ENCODE measurements at regions not wholly inside any gene's neighbourhood (a gene's known extent, or its start where the extent isn't known, plus 50 kb on each side); places are given as distances from the start of the nearest gene placed in this dataset.

DNA sequence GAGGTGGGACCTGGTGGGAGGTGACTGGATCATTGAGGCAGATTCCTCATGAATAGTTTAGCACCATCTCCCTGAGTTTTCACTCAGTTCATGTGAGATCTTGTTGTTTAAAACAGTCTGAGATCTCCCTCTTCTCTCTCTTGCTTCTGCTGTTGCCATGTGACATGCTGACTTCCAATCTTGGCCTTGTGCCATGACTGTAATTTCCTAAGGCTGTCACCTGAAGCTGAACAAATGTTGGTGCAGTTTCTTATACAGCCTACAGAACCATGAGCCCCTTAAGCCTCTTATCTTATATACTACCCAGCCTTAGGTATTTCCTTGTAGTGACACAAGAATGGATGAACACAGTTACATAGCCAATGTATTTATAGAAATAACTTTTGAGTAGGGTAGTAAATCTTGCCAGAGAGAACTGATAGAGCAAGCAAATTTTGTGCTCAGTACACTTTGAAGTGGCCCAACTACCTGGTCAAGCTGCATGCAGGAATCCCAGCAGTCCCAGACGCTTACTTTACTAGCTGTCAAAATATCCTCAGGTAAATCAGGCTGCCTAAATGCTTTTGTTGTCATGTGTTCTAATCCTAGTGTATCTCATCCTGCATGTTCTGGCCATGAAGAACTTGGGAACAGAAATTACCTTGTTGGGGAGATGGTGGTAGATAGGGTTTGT, 445.6 kb upstream of the MIS18BP1 start:
- Histone ChIP-seq H3K27ac (no peak overlapping the region), H3K27me3 (ENCODE audit: control insufficient read depth, insufficient read depth, low read length) (no peaks in the 10 kb centered on the region)
- TF ChIP-seq, protein P1, sequence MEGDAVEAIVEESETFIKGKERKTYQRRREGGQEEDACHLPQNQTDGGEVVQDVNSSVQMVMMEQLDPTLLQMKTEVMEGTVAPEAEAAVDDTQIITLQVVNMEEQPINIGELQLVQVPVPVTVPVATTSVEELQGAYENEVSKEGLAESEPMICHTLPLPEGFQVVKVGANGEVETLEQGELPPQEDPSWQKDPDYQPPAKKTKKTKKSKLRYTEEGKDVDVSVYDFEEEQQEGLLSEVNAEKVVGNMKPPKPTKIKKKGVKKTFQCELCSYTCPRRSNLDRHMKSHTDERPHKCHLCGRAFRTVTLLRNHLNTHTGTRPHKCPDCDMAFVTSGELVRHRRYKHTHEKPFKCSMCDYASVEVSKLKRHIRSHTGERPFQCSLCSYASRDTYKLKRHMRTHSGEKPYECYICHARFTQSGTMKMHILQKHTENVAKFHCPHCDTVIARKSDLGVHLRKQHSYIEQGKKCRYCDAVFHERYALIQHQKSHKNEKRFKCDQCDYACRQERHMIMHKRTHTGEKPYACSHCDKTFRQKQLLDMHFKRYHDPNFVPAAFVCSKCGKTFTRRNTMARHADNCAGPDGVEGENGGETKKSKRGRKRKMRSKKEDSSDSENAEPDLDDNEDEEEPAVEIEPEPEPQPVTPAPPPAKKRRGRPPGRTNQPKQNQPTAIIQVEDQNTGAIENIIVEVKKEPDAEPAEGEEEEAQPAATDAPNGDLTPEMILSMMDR (IDR thresholded peaks at IDR 0.05) = no peak

DNA sequence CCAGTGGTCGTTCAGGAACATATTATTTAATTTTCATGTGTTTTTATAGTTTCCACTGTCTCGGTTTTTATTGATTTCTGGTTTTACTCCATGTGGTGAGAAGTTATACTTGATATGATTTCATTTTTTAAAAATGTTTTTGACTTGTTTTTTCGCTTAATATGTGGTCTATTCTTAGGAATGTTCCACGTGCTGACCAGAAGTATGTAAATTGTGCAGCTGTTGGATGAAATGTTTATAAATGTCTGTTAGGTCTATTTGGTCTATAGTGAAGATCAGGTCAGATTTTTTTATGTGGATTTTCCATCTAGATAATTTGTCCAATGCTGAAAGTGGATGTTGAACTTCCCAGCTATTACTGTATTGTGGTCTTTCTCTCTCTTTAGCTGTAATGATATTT, 433.8 kb upstream of the MIS18BP1 start:
- no peak overlapping the region for H3K27ac ChIP-seq
- TF ChIP-seq, protein P1 (IDR thresholded peaks at IDR 0.05) = no peak
- no peaks in the 10 kb centered on the region for H3K27me3 ChIP-seq (ENCODE audit: control insufficient read depth, insufficient read depth, low read length)
- no peaks in the 10 kb centered on the region for H3K4me1 ChIP-seq
- no peaks in the 10 kb centered on the region for H3K79me2 ChIP-seq
- H3K9me3 ChIP-seq (ENCODE audit: control insufficient read depth, low read length) = no peaks in the 10 kb centered on the region
- H3K4me2 ChIP-seq (ENCODE audit: low read length) = no peak overlapping the region
- no peak overlapping the region for H2AFZ ChIP-seq
- H3K4me3 ChIP-seq (ENCODE audit: low read depth, low read length) = no peak overlapping the region
- H3K36me3 ChIP-seq (ENCODE audit: control insufficient read depth, insufficient read depth, low read length) = no peaks in the 10 kb centered on the region
- no peak overlapping the region for H3K9ac ChIP-seq

More for the DNA sequence above, 445.6 kb upstream of the MIS18BP1 start:
- no peaks in the 10 kb centered on the region for H3K4me1 ChIP-seq
- H3K36me3 ChIP-seq (ENCODE audit: control insufficient read depth, insufficient read depth, low read length) = no peaks in the 10 kb centered on the region
- no peaks in the 10 kb centered on the region for H3K79me2 ChIP-seq
- H3K9me3 ChIP-seq (ENCODE audit: control insufficient read depth, low read length) = no peaks in the 10 kb centered on the region
- H2AFZ ChIP-seq = no peak overlapping the region
- H3K4me3 ChIP-seq (ENCODE audit: low read depth, low read length) = no peak overlapping the region
- H3K4me2 ChIP-seq (ENCODE audit: low read length) = no peak overlapping the region
- H3K9ac ChIP-seq = no peak overlapping the region

DNA sequence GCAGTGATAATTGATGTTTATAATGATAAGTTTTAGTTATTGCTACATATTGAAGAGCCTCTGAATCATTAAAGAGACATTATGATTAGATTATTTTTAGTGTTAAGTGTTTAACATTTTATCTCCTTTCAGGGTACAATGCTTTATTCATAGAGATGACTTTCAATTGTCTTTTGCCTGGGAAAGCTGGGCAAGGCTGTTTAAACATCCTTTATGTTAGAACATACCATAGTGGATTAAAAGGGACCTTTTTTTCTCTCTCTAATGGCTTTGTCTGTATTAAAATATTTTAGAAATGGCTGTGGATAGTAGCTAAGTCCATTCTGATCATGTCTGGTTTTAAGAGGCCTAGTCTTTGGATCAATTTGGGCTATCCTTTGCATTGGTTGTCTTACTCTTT, 427.5 kb upstream of the MIS18BP1 start:
- Histone ChIP-seq H2AFZ (no peak overlapping the region), H3K36me3 (ENCODE audit: control insufficient read depth, insufficient read depth, low read length) (no peaks in the 10 kb centered on the region), H3K4me2 (ENCODE audit: low read length) (no peak overlapping the region), H3K9ac (no peak overlapping the region), H3K27me3 (ENCODE audit: control insufficient read depth, insufficient read depth, low read length) (no peaks in the 10 kb centered on the region), H3K27ac (no peak overlapping the region), H3K4me1 (no peaks in the 10 kb centered on the region), H3K9me3 (ENCODE audit: control insufficient read depth, low read length) (no peaks in the 10 kb centered on the region), H3K79me2 (no peaks in the 10 kb centered on the region), H3K4me3 (ENCODE audit: low read depth, low read length) (no peak overlapping the region)
- TF ChIP-seq, protein P1 (IDR thresholded peaks at IDR 0.05) = no peak

DNA sequence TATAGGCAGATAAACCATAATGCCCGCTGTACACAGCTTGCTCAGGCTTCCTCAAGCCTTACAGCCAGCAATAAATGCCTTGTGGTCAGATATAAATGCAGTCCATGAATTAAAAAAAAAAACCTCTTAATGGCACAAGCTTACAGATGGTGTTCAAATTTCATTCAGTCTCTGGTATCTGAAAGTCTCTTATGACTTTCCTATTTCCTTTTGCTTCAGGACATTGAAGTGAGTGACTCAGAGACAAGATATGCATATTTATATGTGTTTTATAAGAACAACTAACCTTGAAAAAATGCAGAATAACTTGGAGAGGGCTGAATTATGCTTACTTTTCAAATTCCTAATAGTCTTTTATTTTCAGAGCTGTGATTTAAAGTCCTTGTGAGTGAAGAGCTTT, 426.9 kb upstream of the MIS18BP1 start:
- H2AFZ ChIP-seq = no peak overlapping the region
- no peaks in the 10 kb centered on the region for H3K79me2 ChIP-seq
- no peak overlapping the region for H3K4me3 ChIP-seq (ENCODE audit: low read depth, low read length)
- no peak overlapping the region for H3K9ac ChIP-seq
- H3K4me2 ChIP-seq (ENCODE audit: low read length) = no peak overlapping the region
- H3K36me3 ChIP-seq (ENCODE audit: control insufficient read depth, insufficient read depth, low read length) = no peaks in the 10 kb centered on the region
- no peaks in the 10 kb centered on the region for H3K9me3 ChIP-seq (ENCODE audit: control insufficient read depth, low read length)
- H3K4me1 ChIP-seq = no peaks in the 10 kb centered on the region
- no peaks in the 10 kb centered on the region for H3K27me3 ChIP-seq (ENCODE audit: control insufficient read depth, insufficient read depth, low read length)
- TF ChIP-seq, protein P1 (IDR thresholded peaks at IDR 0.05) = no peak
- no peak overlapping the region for H3K27ac ChIP-seq

DNA sequence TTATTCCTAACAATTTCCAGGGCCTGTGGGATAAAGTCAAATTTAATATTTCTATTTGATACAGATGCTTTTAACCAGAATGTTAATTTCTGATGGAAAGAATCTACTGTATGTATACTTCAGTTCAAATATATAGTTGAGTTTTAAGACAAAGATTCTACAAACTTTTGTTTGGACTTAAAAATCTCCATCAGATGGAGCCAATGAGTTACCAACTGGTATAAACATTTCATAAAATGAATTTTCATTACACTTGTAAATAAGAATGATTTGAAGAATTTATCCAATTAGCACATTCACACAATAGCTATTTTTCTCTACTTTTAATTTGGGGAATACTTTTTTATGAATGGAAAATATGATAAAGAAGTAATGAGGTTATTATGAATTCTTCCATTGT, 425.2 kb upstream of the MIS18BP1 start:
- Histone ChIP-seq H3K9ac (no peak overlapping the region), H3K27me3 (ENCODE audit: control insufficient read depth, insufficient read depth, low read length) (no peaks in the 10 kb centered on the region), H3K4me3 (ENCODE audit: low read depth, low read length) (no peak overlapping the region), H3K27ac (no peak overlapping the region), H3K4me1 (no peaks in the 10 kb centered on the region), H3K9me3 (ENCODE audit: control insufficient read depth, low read length) (no peaks in the 10 kb centered on the region), H3K4me2 (ENCODE audit: low read length) (no peak overlapping the region), H3K79me2 (no peaks in the 10 kb centered on the region), H3K36me3 (ENCODE audit: control insufficient read depth, insufficient read depth, low read length) (no peaks in the 10 kb centered on the region), H2AFZ (no peak overlapping the region)
- TF ChIP-seq, protein P1 (IDR thresholded peaks at IDR 0.05) = no peak
